ENCODE measurements at regions not wholly inside any gene's neighbourhood (a gene's known extent, or its start where the extent isn't known, plus 50 kb on each side); places are given as distances from the start of the nearest gene placed in this dataset.

- Histone ChIP-seq H3K4me1 (ENCODE audit: control insufficient read depth, insufficient read depth, low read length) (no peaks in the 10 kb centered on the region), H3K9me3 (replicated peaks; ENCODE audit: low read length) (peaks cover 5% of the 10 kb centered on the region), H3K27me3 (ENCODE audit: control insufficient read depth, insufficient read depth, low read length) (no peaks in the 10 kb centered on the region), H3K4me2 (ENCODE audit: low read length) (no peak overlapping the region), H3K4me3 (ENCODE audit: low read length) (no peak overlapping the region), H3K36me3 (ENCODE audit: insufficient read depth, low read length) (no peaks in the 10 kb centered on the region), H3K9ac (ENCODE audit: low read depth, low read length) (no peak overlapping the region)
Observed at GRCh38 chr19:30168760-30169159, 203.4 kb upstream of the ZNF536 start.

- H3K9ac ChIP-seq (ENCODE audit: low read depth, low read length) = no peak overlapping the region
- H3K36me3 ChIP-seq (ENCODE audit: insufficient read depth, low read length) = no peaks in the 10 kb centered on the region
- no peak overlapping the region for H3K4me2 ChIP-seq (ENCODE audit: low read length)
- no peak overlapping the region for H3K4me3 ChIP-seq (ENCODE audit: low read length)
- H3K4me1 ChIP-seq (ENCODE audit: control insufficient read depth, insufficient read depth, low read length) = no peaks in the 10 kb centered on the region
- H3K27me3 ChIP-seq (ENCODE audit: control insufficient read depth, insufficient read depth, low read length) = no peaks in the 10 kb centered on the region
- H3K9me3 ChIP-seq (replicated peaks; ENCODE audit: low read length) = peaks cover 5% of the 10 kb centered on the region
Observed at GRCh38 chr19:30169196-30169900, 202.8 kb upstream of the ZNF536 start.

- H3K9me3 ChIP-seq (replicated peaks; ENCODE audit: low read length) = peaks cover 9% of the 10 kb centered on the region
- H3K27me3 ChIP-seq (ENCODE audit: control insufficient read depth, insufficient read depth, low read length) = no peaks in the 10 kb centered on the region
- no peak overlapping the region for H3K4me3 ChIP-seq (ENCODE audit: low read length)
Observed at GRCh38 chr19:30170081-30170480, 202.1 kb upstream of the ZNF536 start.

GRCh38 chr19:30170495-30171137 is 201.6 kb upstream of the ZNF536 start:
- no peaks in the 10 kb centered on the region for H3K36me3 ChIP-seq (ENCODE audit: insufficient read depth, low read length)

More at GRCh38 chr19:30170081-30170480, 202.1 kb upstream of the ZNF536 start:
- Histone ChIP-seq H3K4me1 (ENCODE audit: control insufficient read depth, insufficient read depth, low read length) (no peaks in the 10 kb centered on the region), H3K4me2 (ENCODE audit: low read length) (no peak overlapping the region), H3K9ac (ENCODE audit: low read depth, low read length) (no peak overlapping the region), H3K36me3 (ENCODE audit: insufficient read depth, low read length) (no peaks in the 10 kb centered on the region)

DNA sequence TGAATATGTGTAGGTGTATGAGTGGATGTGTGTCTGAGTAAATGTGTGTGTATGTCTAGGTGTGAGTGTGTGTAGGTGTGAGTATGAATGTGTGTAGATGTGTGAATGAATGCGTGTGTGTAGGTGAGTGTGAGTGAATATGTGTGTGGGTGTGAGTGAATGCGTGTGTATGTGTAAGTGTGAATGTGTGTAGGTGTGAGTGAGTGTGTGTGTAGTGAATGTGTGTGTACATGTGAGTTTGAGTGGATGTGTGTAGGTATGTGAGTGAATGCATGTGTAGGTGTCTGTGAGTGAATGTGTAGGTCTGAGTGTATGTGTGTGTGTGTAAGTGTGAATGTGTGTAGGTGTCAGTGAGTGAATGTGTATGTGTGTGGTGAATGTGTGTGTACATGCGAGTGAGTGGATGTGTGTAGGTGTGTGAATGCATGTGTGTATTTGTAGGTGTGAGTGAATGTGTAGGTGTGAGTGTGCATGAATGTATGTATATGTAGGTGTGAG is 201.0 kb upstream of the ZNF536 start:
- no peak overlapping the region for H3K4me3 ChIP-seq (ENCODE audit: low read length)
- peaks cover 9% of the 10 kb centered on the region for H3K9me3 ChIP-seq (replicated peaks; ENCODE audit: low read length)
- H3K27me3 ChIP-seq (ENCODE audit: control insufficient read depth, insufficient read depth, low read length) = no peaks in the 10 kb centered on the region
- H3K4me2 ChIP-seq (ENCODE audit: low read length) = no peak overlapping the region
- no peak overlapping the region for H3K9ac ChIP-seq (ENCODE audit: low read depth, low read length)
- no peaks in the 10 kb centered on the region for H3K4me1 ChIP-seq (ENCODE audit: control insufficient read depth, insufficient read depth, low read length)
- H3K36me3 ChIP-seq (ENCODE audit: insufficient read depth, low read length) = no peaks in the 10 kb centered on the region

More at GRCh38 chr19:30170495-30171137, 201.6 kb upstream of the ZNF536 start:
- no peak overlapping the region for H3K4me3 ChIP-seq (ENCODE audit: low read length)
- no peak overlapping the region for H3K4me2 ChIP-seq (ENCODE audit: low read length)
- H3K9ac ChIP-seq (ENCODE audit: low read depth, low read length) = no peak overlapping the region
- H3K27me3 ChIP-seq (ENCODE audit: control insufficient read depth, insufficient read depth, low read length) = no peaks in the 10 kb centered on the region
- no peaks in the 10 kb centered on the region for H3K4me1 ChIP-seq (ENCODE audit: control insufficient read depth, insufficient read depth, low read length)
- peaks cover 9% of the 10 kb centered on the region for H3K9me3 ChIP-seq (replicated peaks; ENCODE audit: low read length)

DNA sequence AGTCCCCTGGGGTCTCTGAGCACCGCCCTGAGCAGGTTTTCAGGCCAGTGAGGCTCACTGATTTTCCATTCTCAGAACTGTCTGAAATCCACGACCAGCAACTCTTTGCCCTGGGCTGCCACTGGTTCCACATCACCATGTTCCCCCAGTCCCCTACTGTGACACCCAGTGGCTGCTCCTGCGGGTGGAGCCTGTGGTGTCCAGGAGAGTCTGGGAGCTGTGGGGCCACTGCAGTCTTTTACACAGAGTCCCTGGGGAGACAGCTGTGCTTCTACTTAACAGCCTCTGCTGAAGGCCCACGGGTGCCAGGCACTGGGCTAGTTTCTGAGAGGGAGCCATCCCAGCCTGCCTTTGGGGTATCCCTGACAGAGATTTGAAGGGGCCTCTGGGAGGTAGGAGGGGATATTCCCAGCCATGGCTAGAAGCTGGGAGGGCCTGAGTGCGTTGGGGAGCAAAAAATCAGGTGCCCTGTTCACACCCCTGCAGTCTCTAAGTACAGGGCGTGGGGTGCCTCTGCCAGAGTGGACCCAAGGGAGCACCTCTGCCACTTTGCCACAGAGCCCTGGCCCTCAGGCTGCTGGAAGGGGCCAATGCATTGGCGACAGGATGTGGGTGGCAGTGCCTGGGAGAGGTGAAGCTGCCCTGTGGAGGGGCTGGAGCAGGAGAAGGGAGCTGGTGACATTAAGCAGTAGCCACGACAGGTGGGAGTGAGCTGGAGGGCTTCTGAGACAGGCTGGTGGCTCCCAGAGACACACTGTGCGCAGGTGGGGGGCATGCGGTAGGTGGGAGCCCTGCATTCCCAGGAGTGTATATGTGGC is 200.2 kb upstream of the ZNF536 start:
- Histone ChIP-seq H3K36me3 (ENCODE audit: insufficient read depth, low read length) (no peaks in the 10 kb centered on the region), H3K9me3 (replicated peaks; ENCODE audit: low read length) (peaks cover 9% of the 10 kb centered on the region), H3K4me1 (ENCODE audit: control insufficient read depth, insufficient read depth, low read length) (no peaks in the 10 kb centered on the region), H3K4me2 (ENCODE audit: low read length) (no peak overlapping the region), H3K27me3 (ENCODE audit: control insufficient read depth, insufficient read depth, low read length) (no peaks in the 10 kb centered on the region), H3K9ac (ENCODE audit: low read depth, low read length) (no peak overlapping the region), H3K4me3 (ENCODE audit: low read length) (no peak overlapping the region)

DNA sequence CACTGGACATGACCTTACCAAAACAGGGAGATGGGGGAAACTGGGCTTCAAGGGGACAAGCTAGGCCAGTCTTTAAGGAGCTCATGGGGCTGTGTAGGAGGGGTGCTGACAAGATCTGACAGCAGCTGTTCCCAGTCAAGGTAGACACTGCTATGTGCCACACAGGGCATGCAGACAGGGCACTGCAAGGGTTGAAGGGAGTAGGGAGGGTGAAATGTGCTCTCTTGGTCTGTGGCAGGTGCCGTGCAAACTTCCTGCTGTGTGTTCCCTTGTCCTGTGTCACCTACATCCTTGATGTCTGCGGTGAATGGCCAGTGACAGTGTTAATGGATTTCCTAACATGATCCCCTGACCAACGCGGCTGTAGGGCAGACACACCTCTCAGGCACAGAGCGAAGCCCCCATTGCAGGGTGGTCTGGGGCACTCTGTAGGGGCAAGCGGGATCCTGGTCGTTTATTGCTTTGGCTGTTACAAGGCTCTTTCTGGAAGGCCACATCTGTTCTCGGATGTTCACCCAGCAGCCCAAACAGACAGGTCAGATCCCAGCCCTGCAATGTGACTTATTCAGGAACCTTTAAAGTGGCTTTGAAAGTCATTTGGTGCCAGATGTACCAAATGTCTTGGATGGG is 199.5 kb upstream of the ZNF536 start:
- Histone ChIP-seq H3K4me2 (ENCODE audit: low read length) (no peak overlapping the region), H3K27me3 (ENCODE audit: control insufficient read depth, insufficient read depth, low read length) (no peaks in the 10 kb centered on the region), H3K4me1 (ENCODE audit: control insufficient read depth, insufficient read depth, low read length) (no peaks in the 10 kb centered on the region), H3K9me3 (replicated peaks; ENCODE audit: low read length) (peaks cover 9% of the 10 kb centered on the region), H3K36me3 (ENCODE audit: insufficient read depth, low read length) (no peaks in the 10 kb centered on the region), H3K4me3 (ENCODE audit: low read length) (no peak overlapping the region), H3K9ac (ENCODE audit: low read depth, low read length) (no peak overlapping the region)

DNA sequence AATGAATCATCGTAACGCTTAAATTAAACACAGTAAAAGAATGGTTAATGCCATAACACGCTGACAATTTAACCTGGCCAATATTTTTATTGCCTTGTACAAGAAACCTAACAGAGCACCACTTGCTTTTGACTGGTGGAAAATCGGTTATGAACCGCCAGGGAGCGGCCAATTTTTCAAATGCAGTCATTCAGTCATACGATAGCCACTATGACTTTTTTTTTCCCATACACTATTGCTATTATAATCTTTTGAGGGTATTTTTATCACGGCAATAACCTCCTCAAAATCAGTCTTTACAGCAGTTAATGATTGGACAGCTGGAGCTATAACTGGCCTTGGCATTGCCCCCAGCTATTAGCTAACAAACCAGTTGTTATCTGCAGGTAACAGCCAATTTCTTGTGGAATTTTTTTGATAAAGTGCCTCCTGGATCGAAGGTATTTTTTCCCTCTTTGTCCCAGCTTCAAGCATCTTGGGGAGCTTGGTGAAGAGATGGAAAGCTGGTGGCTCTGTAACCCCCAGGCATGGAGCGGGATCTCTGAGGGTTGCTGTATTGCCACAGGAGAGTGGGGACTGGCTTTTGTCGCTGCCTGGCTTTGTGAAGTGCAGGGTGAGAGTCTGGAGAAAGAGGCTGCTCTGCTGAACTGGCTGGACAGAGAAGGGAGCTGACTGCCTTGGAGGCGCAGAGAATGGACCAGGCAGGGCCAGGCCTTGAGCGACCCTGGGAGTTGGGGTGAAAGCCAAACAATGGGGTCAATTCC is 198.4 kb upstream of the ZNF536 start:
- no peak overlapping the region for H3K4me2 ChIP-seq (ENCODE audit: low read length)
- H3K27me3 ChIP-seq (ENCODE audit: control insufficient read depth, insufficient read depth, low read length) = no peaks in the 10 kb centered on the region
- H3K4me3 ChIP-seq (ENCODE audit: low read length) = no peak overlapping the region
- no peaks in the 10 kb centered on the region for H3K4me1 ChIP-seq (ENCODE audit: control insufficient read depth, insufficient read depth, low read length)
- H3K9ac ChIP-seq (ENCODE audit: low read depth, low read length) = no peak overlapping the region
- H3K36me3 ChIP-seq (ENCODE audit: insufficient read depth, low read length) = no peaks in the 10 kb centered on the region
- H3K9me3 ChIP-seq (replicated peaks; ENCODE audit: low read length) = peaks cover 9% of the 10 kb centered on the region

GRCh38 chr19:30174357-30174645 is 197.9 kb upstream of the ZNF536 start:
- Histone ChIP-seq H3K9me3 (replicated peaks; ENCODE audit: low read length) (peaks cover 9% of the 10 kb centered on the region), H3K4me2 (ENCODE audit: low read length) (no peak overlapping the region), H3K4me1 (ENCODE audit: control insufficient read depth, insufficient read depth, low read length) (no peaks in the 10 kb centered on the region), H3K27me3 (ENCODE audit: control insufficient read depth, insufficient read depth, low read length) (no peaks in the 10 kb centered on the region), H3K9ac (ENCODE audit: low read depth, low read length) (no peak overlapping the region), H3K4me3 (ENCODE audit: low read length) (no peak overlapping the region), H3K36me3 (ENCODE audit: insufficient read depth, low read length) (no peaks in the 10 kb centered on the region)

DNA sequence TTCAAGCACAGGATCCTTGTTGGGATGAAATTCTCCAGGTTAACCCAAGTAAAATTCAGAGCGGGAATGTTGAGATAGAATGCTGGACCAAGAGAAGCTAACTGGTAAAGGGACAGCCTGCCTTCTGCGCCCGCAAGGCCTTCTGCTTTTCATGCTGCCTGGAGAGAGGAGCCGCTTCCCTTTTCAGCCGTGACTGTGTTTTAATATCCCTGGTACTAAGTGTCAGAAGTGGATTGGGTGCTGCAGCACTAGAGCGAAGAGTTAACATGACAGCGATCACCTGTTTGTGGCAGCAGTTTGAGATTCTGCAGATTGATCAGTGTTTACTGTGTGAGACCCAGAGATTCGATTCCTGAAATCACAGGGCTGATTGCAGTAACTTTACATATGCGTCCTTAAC is 197.4 kb upstream of the ZNF536 start:
- no peak overlapping the region for H3K4me2 ChIP-seq (ENCODE audit: low read length)
- no peaks in the 10 kb centered on the region for H3K27me3 ChIP-seq (ENCODE audit: control insufficient read depth, insufficient read depth, low read length)
- H3K9ac ChIP-seq (ENCODE audit: low read depth, low read length) = no peak overlapping the region
- H3K4me3 ChIP-seq (ENCODE audit: low read length) = no peak overlapping the region
- no peaks in the 10 kb centered on the region for H3K36me3 ChIP-seq (ENCODE audit: insufficient read depth, low read length)
- H3K9me3 ChIP-seq (replicated peaks; ENCODE audit: low read length) = peaks cover 9% of the 10 kb centered on the region
- no peaks in the 10 kb centered on the region for H3K4me1 ChIP-seq (ENCODE audit: control insufficient read depth, insufficient read depth, low read length)

DNA sequence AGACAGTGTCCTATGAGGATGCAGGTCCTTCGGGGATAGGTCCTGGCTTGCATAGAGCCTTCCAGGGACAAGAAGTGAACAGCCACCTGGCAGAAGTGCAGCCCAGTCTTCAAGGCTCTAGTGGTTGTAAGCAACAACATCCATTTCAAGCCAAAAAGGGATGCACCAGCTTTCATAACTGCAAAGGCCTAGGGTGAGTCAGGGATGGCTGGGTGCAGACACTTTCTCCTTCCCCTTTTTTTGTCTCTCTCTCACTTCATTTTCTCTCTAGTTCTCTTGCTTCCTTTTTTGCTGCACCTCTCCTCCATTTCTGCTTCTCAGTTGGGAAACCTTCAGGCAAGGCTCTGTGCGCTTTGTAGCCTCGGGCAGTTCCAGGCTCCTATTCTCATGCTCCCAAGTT is 196.2 kb upstream of the ZNF536 start:
- Histone ChIP-seq H3K4me1 (ENCODE audit: control insufficient read depth, insufficient read depth, low read length) (no peaks in the 10 kb centered on the region), H3K4me2 (ENCODE audit: low read length) (no peak overlapping the region), H3K9me3 (replicated peaks; ENCODE audit: low read length) (peaks cover 9% of the 10 kb centered on the region), H3K4me3 (ENCODE audit: low read length) (no peak overlapping the region), H3K9ac (ENCODE audit: low read depth, low read length) (no peak overlapping the region), H3K27me3 (ENCODE audit: control insufficient read depth, insufficient read depth, low read length) (no peaks in the 10 kb centered on the region), H3K36me3 (ENCODE audit: insufficient read depth, low read length) (no peaks in the 10 kb centered on the region)
